GM12872 (cell line): ENCODE measurements at regions not wholly inside any gene's neighbourhood (a gene's known extent, or its start where the extent isn't known, plus 50 kb on each side); places are given as distances from the start of the nearest gene placed in this dataset.

Source experiments
- CTCF ChIP-seq: IDR thresholded peaks from 3 replicates; pipeline ENCODE4 v1.5.1; 2011; ENCODE audit warnings: low read depth, mild to moderate bottlenecking, low read length, moderate library complexity; ENCODE audit not compliant: insufficient read depth

- no peak for TF ChIP-seq CTCF
Measured at GRCh38 chr1:30265127-30266070, 458.0 kb downstream of the MATN1 start.

GRCh38 chr1:30264672-30265025, 458.7 kb downstream of the MATN1 start:
- TF ChIP-seq CTCF = no peak

- no peak for TF ChIP-seq CTCF
Measured at GRCh38 chr1:30263888-30264671, 459.3 kb downstream of the MATN1 start.

- TF ChIP-seq CTCF = no peak
Measured at GRCh38 chr1:30263405-30263804, 460.0 kb downstream of the MATN1 start.

- no peak for TF ChIP-seq CTCF
Measured at GRCh38 chr1:30262158-30262557, 461.2 kb downstream of the MATN1 start.

GRCh38 chr1:30260318-30260717, 463.1 kb downstream of the MATN1 start:
- no peak for TF ChIP-seq CTCF

- TF ChIP-seq CTCF = no peak
Measured at GRCh38 chr1:30259631-30260030, 463.8 kb downstream of the MATN1 start.
